Nephron (organoid): ENCODE measurements at regions not wholly inside any gene's neighbourhood (a gene's known extent, or its start where the extent isn't known, plus 50 kb on each side); places are given as distances from the start of the nearest gene placed in this dataset.
A peak's percentile ranks its signal among the peaks of the same experiment; 100 is the strongest.

Source experiments
- H3K27ac Mint-ChIP-seq, 3 experiments: 2 replicates each; pipeline ENCODE4 v1.8.0; 2020; ENCODE audit warnings: mixed read lengths in 3 of 3, mild to moderate bottlenecking in 2 of 3, moderate library complexity in 1 of 3
- H3K27me3 Mint-ChIP-seq: 2 replicates; pipeline ENCODE4 v1.8.0; 2021; ENCODE audit warnings: low read depth, mild to moderate bottlenecking, moderate library complexity, mixed read lengths
- H3K36me3 Mint-ChIP-seq: 2 replicates; pipeline ENCODE4 v1.8.0; 2020; ENCODE audit warnings: low read depth, mixed read lengths
- H3K4me1 Mint-ChIP-seq: 2 replicates; pipeline ENCODE4 v1.8.0; 2020; ENCODE audit warnings: mixed read lengths
- H3K4me3 Mint-ChIP-seq, 3 experiments: 2 replicates each; pipeline ENCODE4 v1.8.0; 2020; ENCODE audit warnings: mild to moderate bottlenecking in 3 of 3, mixed read lengths in 3 of 3, moderate library complexity in 2 of 3
- H3K9me3 Mint-ChIP-seq: 2 replicates; pipeline ENCODE4 v1.8.0; 2020; ENCODE audit warnings: mixed read lengths
- CTCF ChIP-seq, 3 experiments: fragments of 200-600 bp; sonication (generic); IDR thresholded peaks; one replicate each; pipeline ENCODE4 v1.5.0; 2021; ENCODE audit warnings: antibody characterized with exemption in 3 of 3; ENCODE audit not compliant: unreplicated experiment in 3 of 3

GRCh38 chr10:78923647-78924318 lies 145.0 kb upstream of the ZMIZ1 start:
- no peak overlapping the region for H3K4me3 Mint-ChIP-seq
- no peaks in the 10 kb centered on the region for H3K9me3 Mint-ChIP-seq
- TF ChIP-seq CTCF (IDR thresholded peaks at IDR 0.05; ENCODE audit: unreplicated experiment in 3 of 3) = no peak
- peak overlapping the region in 1 of 3 experiments; percentile 55 for H3K27ac Mint-ChIP-seq
- no peaks in the 10 kb centered on the region for H3K36me3 Mint-ChIP-seq
- peaks cover 39% of the 10 kb centered on the region for H3K27me3 Mint-ChIP-seq
- H3K4me1 Mint-ChIP-seq = peaks cover 34% of the 10 kb centered on the region

GRCh38 chr10:78924319-78925003 lies 144.3 kb upstream of the ZMIZ1 start:
- Mint-ChIP-seq H3K4me1 (peaks cover 34% of the 10 kb centered on the region), H3K27ac (peak overlapping the region in 1 of 3 experiments; percentile 15), H3K9me3 (no peaks in the 10 kb centered on the region), H3K27me3 (peaks cover 44% of the 10 kb centered on the region), H3K4me3 (no peak overlapping the region), H3K36me3 (no peaks in the 10 kb centered on the region)
- no peak for TF ChIP-seq CTCF (IDR thresholded peaks at IDR 0.05; ENCODE audit: unreplicated experiment in 3 of 3)

- Mint-ChIP-seq H3K36me3 (no peaks in the 10 kb centered on the region), H3K4me1 (peaks cover 32% of the 10 kb centered on the region), H3K27ac (no peak overlapping the region), H3K4me3 (no peak overlapping the region), H3K27me3 (peaks cover 38% of the 10 kb centered on the region), H3K9me3 (no peaks in the 10 kb centered on the region)
- no peak for TF ChIP-seq CTCF (IDR thresholded peaks at IDR 0.05; ENCODE audit: unreplicated experiment in 3 of 3)
Measured at GRCh38 chr10:78925275-78925674, 143.5 kb upstream of the ZMIZ1 start.

GRCh38 chr10:78925800-78926319 lies 142.9 kb upstream of the ZMIZ1 start:
- H3K4me3 Mint-ChIP-seq = no peak overlapping the region
- peaks cover 38% of the 10 kb centered on the region for H3K27me3 Mint-ChIP-seq
- no peak overlapping the region for H3K27ac Mint-ChIP-seq
- no peaks in the 10 kb centered on the region for H3K9me3 Mint-ChIP-seq
- H3K36me3 Mint-ChIP-seq = no peaks in the 10 kb centered on the region
- peaks cover 29% of the 10 kb centered on the region for H3K4me1 Mint-ChIP-seq
- no peak for TF ChIP-seq CTCF (IDR thresholded peaks at IDR 0.05; ENCODE audit: unreplicated experiment in 3 of 3)

- no peak for TF ChIP-seq CTCF (IDR thresholded peaks at IDR 0.05; ENCODE audit: unreplicated experiment in 3 of 3)
- H3K36me3 Mint-ChIP-seq = no peaks in the 10 kb centered on the region
- H3K9me3 Mint-ChIP-seq = no peaks in the 10 kb centered on the region
- no peak overlapping the region for H3K4me3 Mint-ChIP-seq
- H3K27ac Mint-ChIP-seq = no peak overlapping the region
- peaks cover 41% of the 10 kb centered on the region for H3K27me3 Mint-ChIP-seq
- H3K4me1 Mint-ChIP-seq = peaks cover 38% of the 10 kb centered on the region
Measured at GRCh38 chr10:78927257-78927995, 141.3 kb upstream of the ZMIZ1 start.
